ENCODE measurements at regions not wholly inside any gene's neighbourhood (a gene's known extent, or its start where the extent isn't known, plus 50 kb on each side); places are given as distances from the start of the nearest gene placed in this dataset.

GRCh38 chr2:16032282-16033031, 92.1 kb downstream of the MYCN start:
- Histone ChIP-seq H3K4me3 (ENCODE audit: low read depth in 1 of 3, low read length in 3 of 3) (no peak overlapping the region), H3K27ac (ENCODE audit: low read depth in 1 of 2, low read length in 2 of 2) (no peak overlapping the region), H3K4me1 (ENCODE audit: control insufficient read depth in 4 of 4, insufficient read depth in 4 of 4, low read length in 3 of 4) (no peaks in the 10 kb centered on the region), H3K27me3 (ENCODE audit: control insufficient read depth in 4 of 4, insufficient read depth in 4 of 4, low read length in 3 of 4) (no peaks in the 10 kb centered on the region), H3K9me3 (ENCODE audit: control insufficient read depth in 4 of 4, low read length in 3 of 4) (no peaks in the 10 kb centered on the region), H3K9ac (ENCODE audit: low read depth in 1 of 2, low read length in 2 of 2) (no peak overlapping the region), H3K36me3 (ENCODE audit: control insufficient read depth in 4 of 4, insufficient read depth in 3 of 4, low read depth in 1 of 4, low read length in 3 of 4) (no peaks in the 10 kb centered on the region)
- TF ChIP-seq YY1 (IDR thresholded peaks at IDR 0.05) (no peak), RXRA (IDR thresholded peaks at IDR 0.05) (no peak), NR2F2 (IDR thresholded peaks at IDR 0.05) (no peak), HNF4A (conservative IDR thresholded peaks at IDR 0.05) (no peak), SP1 (IDR thresholded peaks at IDR 0.05) (no peak), JUND (IDR thresholded peaks at IDR 0.05) (no peak), ATF3 (IDR thresholded peaks at IDR 0.05) (no peak), RAD21 (IDR thresholded peaks at IDR 0.05) (no peak), FOXA2 (IDR thresholded peaks at IDR 0.05) (no peak), HNF4G (IDR thresholded peaks at IDR 0.05) (no peak), REST (IDR thresholded peaks at IDR 0.05) (no peak), GABPA (IDR thresholded peaks at IDR 0.05 in 1 of 2, conservative IDR thresholded peaks at IDR 0.05 in 1 of 2) (no peak), TAF1 (conservative IDR thresholded peaks at IDR 0.05) (no peak)
- TF ChIP-seq, protein P1, sequence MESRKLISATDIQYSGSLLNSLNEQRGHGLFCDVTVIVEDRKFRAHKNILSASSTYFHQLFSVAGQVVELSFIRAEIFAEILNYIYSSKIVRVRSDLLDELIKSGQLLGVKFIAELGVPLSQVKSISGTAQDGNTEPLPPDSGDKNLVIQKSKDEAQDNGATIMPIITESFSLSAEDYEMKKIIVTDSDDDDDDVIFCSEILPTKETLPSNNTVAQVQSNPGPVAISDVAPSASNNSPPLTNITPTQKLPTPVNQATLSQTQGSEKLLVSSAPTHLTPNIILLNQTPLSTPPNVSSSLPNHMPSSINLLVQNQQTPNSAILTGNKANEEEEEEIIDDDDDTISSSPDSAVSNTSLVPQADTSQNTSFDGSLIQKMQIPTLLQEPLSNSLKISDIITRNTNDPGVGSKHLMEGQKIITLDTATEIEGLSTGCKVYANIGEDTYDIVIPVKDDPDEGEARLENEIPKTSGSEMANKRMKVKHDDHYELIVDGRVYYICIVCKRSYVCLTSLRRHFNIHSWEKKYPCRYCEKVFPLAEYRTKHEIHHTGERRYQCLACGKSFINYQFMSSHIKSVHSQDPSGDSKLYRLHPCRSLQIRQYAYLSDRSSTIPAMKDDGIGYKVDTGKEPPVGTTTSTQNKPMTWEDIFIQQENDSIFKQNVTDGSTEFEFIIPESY (IDR thresholded peaks at IDR 0.05), result no peak
- TF ChIP-seq, protein P2, sequence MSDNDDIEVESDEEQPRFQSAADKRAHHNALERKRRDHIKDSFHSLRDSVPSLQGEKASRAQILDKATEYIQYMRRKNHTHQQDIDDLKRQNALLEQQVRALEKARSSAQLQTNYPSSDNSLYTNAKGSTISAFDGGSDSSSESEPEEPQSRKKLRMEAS (IDR thresholded peaks at IDR 0.05), result no peak
- TF ChIP-seq, protein P3, sequence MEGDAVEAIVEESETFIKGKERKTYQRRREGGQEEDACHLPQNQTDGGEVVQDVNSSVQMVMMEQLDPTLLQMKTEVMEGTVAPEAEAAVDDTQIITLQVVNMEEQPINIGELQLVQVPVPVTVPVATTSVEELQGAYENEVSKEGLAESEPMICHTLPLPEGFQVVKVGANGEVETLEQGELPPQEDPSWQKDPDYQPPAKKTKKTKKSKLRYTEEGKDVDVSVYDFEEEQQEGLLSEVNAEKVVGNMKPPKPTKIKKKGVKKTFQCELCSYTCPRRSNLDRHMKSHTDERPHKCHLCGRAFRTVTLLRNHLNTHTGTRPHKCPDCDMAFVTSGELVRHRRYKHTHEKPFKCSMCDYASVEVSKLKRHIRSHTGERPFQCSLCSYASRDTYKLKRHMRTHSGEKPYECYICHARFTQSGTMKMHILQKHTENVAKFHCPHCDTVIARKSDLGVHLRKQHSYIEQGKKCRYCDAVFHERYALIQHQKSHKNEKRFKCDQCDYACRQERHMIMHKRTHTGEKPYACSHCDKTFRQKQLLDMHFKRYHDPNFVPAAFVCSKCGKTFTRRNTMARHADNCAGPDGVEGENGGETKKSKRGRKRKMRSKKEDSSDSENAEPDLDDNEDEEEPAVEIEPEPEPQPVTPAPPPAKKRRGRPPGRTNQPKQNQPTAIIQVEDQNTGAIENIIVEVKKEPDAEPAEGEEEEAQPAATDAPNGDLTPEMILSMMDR (IDR thresholded peaks at IDR 0.05; ENCODE audit: low read depth, low read length, missing input control), result no peak
- no peak for DNase-seq (ENCODE audit: low spot score)
- WGBS, result 94% methylated on average over 11 of the region's 11 CpGs
